Muscle layer of duodenum (tissue), 2 donors: ENCODE measurements at regions not wholly inside any gene's neighbourhood (a gene's known extent, or its start where the extent isn't known, plus 50 kb on each side); places are given as distances from the start of the nearest gene placed in this dataset.

Experiments
- H3K27ac ChIP-seq: one replicate; pipeline ENCODE4 v1.7.0; 2013; ENCODE audit warnings: mild to moderate bottlenecking, low read length
- H3K27me3 ChIP-seq: one replicate; pipeline ENCODE4 v1.7.0; 2013; ENCODE audit warnings: low read depth, mild to moderate bottlenecking, control low read depth, low read length
- H3K36me3 ChIP-seq, 2 donors: one replicate each; pipeline ENCODE4 v1.7.0; 2013; ENCODE audit warnings: low read length in 2 of 2, control low read depth in 1 of 2, mild to moderate bottlenecking in 1 of 2; ENCODE audit not compliant: insufficient read depth in 2 of 2, control insufficient read depth in 1 of 2
- H3K4me1 ChIP-seq, 2 donors: one replicate each; pipeline ENCODE4 v1.7.0; 2013; ENCODE audit warnings: low read length in 2 of 2, mild to moderate bottlenecking in 2 of 2, control low read depth in 1 of 2, moderate library complexity in 1 of 2; ENCODE audit not compliant: insufficient read depth in 2 of 2, control insufficient read depth in 1 of 2
- H3K4me3 ChIP-seq, 2 donors: one replicate each; pipeline ENCODE4 v1.7.0; 2013; ENCODE audit warnings: low read length in 2 of 2, low read depth in 1 of 2, mild to moderate bottlenecking in 1 of 2
- H3K9me3 ChIP-seq, 2 donors: one replicate each; pipeline ENCODE4 v1.7.0; 2013; ENCODE audit warnings: low read length in 2 of 2, control low read depth in 1 of 2, mild to moderate bottlenecking in 1 of 2; ENCODE audit not compliant: control insufficient read depth in 1 of 2
- donor health status: healthy.

DNA sequence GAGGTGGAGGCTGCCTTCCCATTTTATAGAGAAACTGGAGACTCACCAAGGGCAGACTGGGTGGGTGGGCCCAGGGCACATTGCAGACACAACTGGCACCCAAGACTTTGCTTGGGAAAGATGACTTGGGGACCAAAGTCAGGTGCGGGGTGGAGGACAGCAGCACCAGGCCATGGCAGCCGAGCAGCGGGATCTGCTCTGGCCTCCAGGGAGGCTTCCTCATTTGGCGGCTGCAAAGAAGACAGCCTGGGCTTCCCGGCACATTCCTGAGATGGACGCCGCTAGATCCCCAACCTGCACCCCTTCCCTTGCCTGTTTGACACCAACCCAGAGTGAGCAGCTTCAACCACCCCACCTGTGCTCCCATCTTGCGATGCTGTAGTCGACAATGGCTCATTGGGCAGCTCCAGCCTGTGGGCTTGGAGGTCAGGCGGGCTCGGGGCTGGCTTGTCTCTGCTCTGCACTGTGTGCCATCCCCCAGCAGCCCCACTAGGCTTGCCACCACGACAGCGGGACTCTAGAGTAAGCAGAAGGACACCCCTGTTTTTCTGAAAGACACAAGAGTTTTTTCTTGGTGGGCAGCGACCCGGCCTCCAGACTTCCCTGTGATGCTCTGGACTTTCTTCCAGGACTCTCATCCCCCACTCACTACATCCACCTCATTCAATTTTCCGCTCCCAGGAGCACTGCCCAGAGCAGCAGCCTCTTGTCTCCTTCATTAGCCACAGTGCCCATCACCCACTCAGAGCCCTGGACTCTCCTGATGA is 184.9 kb upstream of the CST7 start:
- Histone ChIP-seq H3K9me3 (no peaks in the 10 kb centered on the region), H3K27ac (no peak overlapping the region), H3K4me3 (no peak overlapping the region), H3K4me1 (no peaks in the 10 kb centered on the region), H3K27me3 (no peaks in the 10 kb centered on the region), H3K36me3 (no peaks in the 10 kb centered on the region)

DNA sequence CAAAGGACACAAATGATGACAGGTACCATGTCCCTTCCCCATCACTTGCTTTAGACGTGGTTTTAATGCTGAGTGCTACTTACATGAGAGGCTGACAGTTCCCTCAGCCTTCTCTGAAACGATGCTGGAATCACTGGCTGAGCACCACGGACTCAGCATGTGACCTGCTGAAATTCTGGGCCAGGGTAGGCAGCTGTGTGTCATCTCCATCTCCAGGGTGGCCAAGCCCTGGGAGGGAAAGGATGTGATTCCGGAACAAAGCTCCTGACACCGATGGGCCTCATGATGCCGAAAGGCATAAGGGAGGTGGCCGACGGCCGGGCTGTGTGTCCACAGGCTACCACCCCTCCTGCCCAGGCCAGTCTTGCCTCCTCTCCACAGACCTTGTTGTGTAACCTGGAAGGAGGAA is 184.3 kb upstream of the CST7 start:
- no peak overlapping the region for H3K27ac ChIP-seq
- no peaks in the 10 kb centered on the region for H3K4me1 ChIP-seq
- H3K36me3 ChIP-seq = no peaks in the 10 kb centered on the region
- no peaks in the 10 kb centered on the region for H3K27me3 ChIP-seq
- H3K9me3 ChIP-seq = no peaks in the 10 kb centered on the region
- H3K4me3 ChIP-seq = no peak overlapping the region

DNA sequence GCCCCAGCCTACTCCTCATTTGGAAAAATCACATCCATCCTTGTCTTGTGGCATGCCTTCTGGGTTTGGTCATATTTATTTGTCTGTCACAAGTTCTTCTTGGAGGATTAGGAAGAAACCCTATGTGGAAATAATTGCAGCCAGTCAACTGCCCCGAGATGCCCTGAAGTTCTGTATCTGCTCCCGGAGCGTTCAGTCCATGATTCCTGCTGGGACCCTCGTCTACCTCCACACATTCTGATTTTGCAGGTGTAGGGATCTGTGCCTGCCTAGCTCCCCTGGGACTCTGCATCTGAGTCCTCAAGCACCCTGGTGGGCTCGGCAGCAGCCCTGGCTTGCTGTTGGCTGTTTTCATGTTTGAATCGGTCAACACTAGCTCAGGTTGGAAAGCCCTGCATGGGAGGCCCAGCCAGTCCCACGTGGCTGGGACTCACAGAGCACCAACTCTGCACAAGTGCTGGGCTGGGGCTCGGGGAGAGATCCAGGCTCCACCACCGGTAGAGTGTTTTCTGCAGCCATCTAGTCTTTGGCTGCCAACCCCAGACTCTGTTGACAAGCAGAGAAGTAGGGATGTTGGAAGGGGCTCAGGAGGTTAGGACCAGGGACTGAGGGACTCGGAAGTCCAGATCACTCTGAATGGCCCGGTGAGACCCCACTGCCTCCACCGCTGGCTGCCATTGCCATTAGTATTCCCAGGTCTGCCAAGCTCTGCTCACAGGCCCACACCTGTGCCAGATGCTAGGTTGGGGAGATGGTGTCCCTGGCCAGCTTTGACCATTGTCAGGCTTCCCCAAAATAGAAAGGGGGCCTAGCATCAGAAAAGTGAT is 183.5 kb upstream of the CST7 start:
- H3K4me1 ChIP-seq = no peaks in the 10 kb centered on the region
- no peak overlapping the region for H3K4me3 ChIP-seq
- no peaks in the 10 kb centered on the region for H3K27me3 ChIP-seq
- no peaks in the 10 kb centered on the region for H3K9me3 ChIP-seq
- H3K27ac ChIP-seq = no peak overlapping the region
- H3K36me3 ChIP-seq = no peaks in the 10 kb centered on the region

DNA sequence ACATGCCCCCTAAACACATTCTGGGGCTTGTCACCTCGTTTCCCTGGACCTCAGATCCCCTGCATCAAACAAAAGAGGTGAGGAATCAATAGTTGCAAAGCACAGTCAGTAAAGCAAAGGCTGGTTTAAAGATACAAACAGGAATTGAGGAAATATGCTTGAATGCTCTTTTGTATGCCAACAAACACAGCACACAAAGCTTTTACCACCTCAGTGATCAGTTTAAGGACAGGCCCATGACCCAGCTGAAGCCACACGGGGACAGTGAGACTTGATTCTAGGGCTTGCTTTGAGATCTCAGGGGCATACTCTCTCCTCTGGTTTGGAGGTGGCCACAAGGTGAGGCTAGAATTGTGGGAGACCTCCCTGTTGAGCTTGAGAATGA is 182.9 kb upstream of the CST7 start:
- Histone ChIP-seq H3K27ac (no peak overlapping the region), H3K9me3 (no peaks in the 10 kb centered on the region), H3K36me3 (no peaks in the 10 kb centered on the region), H3K4me1 (no peaks in the 10 kb centered on the region), H3K4me3 (no peak overlapping the region), H3K27me3 (no peaks in the 10 kb centered on the region)

DNA sequence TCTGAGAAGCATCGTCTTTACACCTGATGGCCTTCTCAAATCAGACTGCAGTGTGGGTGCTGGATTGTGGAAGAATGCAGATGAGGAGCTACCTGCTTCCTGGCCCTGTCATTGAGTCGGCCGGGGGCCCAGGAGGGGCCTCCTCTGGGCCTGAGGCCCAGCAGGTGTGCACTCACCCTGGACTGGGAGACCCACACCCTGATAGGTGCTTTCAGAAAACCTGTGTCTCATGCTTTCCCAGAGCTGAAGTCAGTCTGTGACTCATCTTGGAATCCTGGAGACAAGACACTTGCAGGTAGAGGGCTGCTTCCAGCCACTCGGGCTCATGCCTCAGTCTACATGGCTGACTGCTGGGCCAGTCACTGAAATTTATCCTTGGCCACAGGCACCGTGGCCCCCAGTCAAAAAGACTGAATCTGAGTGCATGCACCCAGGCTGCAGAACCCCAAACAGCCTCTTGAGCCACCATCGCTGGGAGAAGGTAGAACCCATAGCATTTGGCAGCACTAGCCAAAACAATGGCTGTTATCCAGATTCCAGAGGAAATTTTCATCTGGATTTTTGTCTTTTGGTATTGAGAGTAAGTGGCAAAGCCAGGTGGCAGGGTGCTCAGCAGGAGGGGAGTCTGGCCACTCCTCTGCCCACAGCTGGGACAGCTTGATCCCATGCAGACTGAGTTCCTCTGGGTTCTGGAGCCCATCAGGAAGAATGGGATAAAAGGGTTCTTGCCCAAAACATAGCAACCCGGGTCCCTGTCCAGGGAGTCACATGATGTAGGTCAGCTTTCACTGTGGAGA is 182.0 kb upstream of the CST7 start:
- H3K4me3 ChIP-seq = no peak overlapping the region
- H3K27ac ChIP-seq = no peak overlapping the region
- H3K36me3 ChIP-seq = no peaks in the 10 kb centered on the region
- H3K9me3 ChIP-seq = no peaks in the 10 kb centered on the region
- no peaks in the 10 kb centered on the region for H3K4me1 ChIP-seq
- H3K27me3 ChIP-seq = no peaks in the 10 kb centered on the region

DNA sequence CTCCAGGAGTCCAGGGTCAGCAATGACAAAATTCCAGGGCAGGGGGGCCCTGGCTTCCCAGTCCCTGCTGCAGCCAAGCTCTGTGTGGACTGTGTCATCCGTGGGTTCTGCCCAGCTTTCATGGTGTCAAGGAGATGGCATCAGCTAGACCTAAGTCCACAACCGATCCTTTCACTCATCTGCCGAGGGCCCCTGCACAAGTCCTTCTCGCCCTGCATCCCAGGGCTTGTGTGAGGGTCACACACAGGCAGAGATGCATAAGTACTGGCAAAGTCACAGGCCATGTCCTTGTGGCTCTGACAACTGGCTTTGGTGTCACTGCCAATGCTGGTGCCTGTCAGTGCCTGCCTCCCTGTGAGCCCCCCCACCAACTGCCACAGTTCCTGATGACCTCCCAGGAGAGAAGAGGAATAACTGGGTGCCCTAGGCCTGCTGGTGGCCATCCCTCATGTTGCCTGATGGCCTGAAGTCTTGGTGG is 181.4 kb upstream of the CST7 start:
- H3K36me3 ChIP-seq = no peaks in the 10 kb centered on the region
- no peaks in the 10 kb centered on the region for H3K27me3 ChIP-seq
- no peaks in the 10 kb centered on the region for H3K4me1 ChIP-seq
- H3K4me3 ChIP-seq = no peak overlapping the region
- H3K9me3 ChIP-seq = no peaks in the 10 kb centered on the region
- no peak overlapping the region for H3K27ac ChIP-seq

DNA sequence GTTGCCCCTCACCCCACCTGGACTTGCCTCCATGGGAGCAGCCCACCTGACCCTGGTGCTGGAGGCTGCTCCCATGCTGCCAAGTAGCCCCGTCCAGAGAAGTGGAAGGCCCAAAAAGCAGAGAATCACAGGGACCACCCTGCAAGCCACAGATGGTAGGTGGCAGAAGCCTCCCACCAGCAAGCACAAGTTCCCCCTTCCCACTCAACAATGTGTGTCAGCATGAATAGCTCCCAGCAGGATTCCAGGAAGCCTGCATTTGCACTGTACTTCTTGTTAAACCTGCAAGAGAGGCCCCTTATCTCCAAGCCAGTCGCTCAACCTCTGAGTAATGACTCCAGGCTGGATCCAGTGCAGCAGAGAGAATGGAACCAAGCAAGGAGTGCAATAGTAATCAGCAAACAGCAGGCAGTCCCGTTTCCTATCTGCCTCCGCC is 180.8 kb upstream of the CST7 start:
- no peaks in the 10 kb centered on the region for H3K9me3 ChIP-seq
- no peaks in the 10 kb centered on the region for H3K27me3 ChIP-seq
- H3K27ac ChIP-seq = no peak overlapping the region

DNA sequence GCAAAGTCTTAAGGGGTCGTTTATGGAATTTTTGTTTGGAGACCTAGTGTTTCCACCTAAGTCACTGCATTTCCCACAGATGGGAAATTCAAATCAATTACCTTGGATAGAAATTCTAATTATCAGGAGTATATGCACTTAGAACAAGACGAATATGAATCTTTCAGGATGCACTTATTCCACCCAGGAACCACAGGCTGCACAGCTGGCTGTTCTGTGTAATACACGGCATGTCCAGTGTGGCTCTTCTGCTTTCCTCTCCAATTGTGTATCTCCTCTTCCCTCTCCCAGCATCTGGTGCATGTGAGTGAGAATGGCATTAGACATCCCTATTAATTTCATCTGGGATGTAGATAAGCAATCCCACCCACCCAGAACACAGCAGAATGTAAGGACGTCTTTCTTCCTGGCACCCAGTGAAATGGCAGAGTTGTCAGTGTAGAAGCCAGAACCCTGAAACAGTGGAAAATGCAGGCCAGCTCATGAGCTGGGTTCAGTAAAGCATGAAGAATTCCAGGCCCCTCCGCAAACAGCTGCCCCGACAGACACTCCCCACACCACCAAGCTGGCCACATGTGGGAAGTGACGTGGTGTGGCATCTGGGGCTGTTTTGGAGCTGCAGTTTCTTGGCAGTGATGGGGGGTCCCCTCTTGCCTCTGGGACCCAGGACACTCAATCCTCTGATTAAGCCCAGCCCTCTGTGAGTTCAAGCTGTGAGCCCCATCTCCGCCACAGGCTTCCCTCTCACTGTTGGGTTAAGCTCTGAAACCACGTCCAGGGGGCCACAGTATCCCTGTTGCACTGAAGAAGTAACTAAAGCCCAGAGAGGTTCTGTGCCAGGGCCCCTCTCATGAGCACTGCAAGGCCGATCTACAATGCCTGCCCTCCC is 180.1 kb upstream of the CST7 start:
- Histone ChIP-seq H3K36me3 (no peaks in the 10 kb centered on the region), H3K4me1 (no peaks in the 10 kb centered on the region), H3K27ac (no peak overlapping the region), H3K9me3 (no peaks in the 10 kb centered on the region), H3K27me3 (no peaks in the 10 kb centered on the region), H3K4me3 (no peak overlapping the region)

More for the DNA sequence above, 180.8 kb upstream of the CST7 start:
- no peaks in the 10 kb centered on the region for H3K4me1 ChIP-seq
- no peak overlapping the region for H3K4me3 ChIP-seq
- no peaks in the 10 kb centered on the region for H3K36me3 ChIP-seq

DNA sequence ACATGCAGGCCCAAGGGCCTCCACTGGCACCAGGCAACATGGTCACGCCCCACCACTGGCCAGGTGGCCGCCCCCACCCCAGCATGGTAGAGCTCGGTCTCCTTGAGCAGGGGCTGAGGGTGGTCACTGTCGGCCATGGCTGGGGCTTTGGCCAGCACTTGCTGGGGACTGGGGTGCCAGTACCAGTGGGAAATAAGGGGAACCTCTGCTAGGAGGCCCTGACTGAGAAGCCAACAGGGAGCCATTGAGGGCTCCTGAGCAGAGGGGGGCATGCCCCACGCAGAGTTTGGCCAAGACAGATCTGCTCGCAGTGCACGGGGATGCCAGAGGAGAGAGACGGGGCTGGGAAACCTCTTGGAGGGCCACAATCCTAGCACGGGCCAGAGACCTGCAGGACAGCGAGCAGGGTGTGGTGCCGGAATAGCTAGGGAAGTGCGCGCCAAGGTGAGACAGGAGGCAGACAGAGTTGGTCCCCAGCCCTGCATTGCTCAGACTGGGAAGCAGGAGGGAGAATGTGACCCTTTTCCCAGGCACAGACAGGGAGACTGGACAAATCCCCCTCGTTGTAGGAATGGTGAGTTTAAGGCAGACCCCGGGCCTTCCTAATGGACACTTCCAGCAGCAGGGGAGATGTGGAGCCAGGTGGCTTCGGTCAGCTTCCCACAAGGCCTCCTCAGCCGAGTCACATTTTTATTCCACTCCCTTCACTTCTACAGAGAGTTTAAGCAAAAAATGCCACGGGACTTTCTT is 179.0 kb upstream of the CST7 start:
- Histone ChIP-seq H3K27ac (no peak overlapping the region), H3K4me1 (no peaks in the 10 kb centered on the region), H3K36me3 (no peaks in the 10 kb centered on the region), H3K27me3 (no peaks in the 10 kb centered on the region), H3K9me3 (no peaks in the 10 kb centered on the region), H3K4me3 (no peak overlapping the region)
